Body of pancreas (tissue), 4 donors: ENCODE measurements at regions not wholly inside any gene's neighbourhood (a gene's known extent, or its start where the extent isn't known, plus 50 kb on each side); places are given as distances from the start of the nearest gene placed in this dataset.

Source experiments
- POLR2A ChIP-seq, 3 donors: fragments of 450-650 bp; IDR thresholded peaks; one replicate each; pipeline ENCODE4 v1.6.1; 2016; ENCODE audit warnings: antibody characterized with exemption in 3 of 3, mild to moderate bottlenecking in 2 of 3
- TF ChIP-seq, protein P1 (sequence below), 7 experiments: fragments of 450-650 bp in 4 of 7; fragments of 200-600 bp in 3 of 7; sonication (generic) in 3 of 7; IDR thresholded peaks; one replicate each; pipeline ENCODE4 v1.5.1; 2016 to 2019; ENCODE audit warnings: antibody characterized with exemption in 7 of 7

DNA sequence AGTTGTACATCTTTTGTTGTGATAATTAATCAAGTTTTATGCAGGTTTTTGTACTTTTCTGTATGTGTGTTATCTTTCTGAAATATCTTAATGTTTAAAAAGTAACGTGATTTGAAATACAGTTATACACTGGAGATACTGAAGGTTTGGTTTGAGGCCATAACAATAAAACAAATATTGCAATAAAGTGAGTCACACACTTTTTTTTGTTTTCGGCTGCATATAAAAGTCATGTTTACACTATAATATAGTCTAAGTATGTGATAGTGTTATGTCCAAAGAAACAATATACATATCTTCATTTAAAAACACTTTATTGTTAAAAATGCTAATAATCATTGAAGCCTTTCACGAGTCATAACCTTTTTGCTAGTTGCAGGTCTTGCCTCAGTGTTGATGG, 473.1 kb upstream of the GJE1 start:
- TF ChIP-seq, protein P1, sequence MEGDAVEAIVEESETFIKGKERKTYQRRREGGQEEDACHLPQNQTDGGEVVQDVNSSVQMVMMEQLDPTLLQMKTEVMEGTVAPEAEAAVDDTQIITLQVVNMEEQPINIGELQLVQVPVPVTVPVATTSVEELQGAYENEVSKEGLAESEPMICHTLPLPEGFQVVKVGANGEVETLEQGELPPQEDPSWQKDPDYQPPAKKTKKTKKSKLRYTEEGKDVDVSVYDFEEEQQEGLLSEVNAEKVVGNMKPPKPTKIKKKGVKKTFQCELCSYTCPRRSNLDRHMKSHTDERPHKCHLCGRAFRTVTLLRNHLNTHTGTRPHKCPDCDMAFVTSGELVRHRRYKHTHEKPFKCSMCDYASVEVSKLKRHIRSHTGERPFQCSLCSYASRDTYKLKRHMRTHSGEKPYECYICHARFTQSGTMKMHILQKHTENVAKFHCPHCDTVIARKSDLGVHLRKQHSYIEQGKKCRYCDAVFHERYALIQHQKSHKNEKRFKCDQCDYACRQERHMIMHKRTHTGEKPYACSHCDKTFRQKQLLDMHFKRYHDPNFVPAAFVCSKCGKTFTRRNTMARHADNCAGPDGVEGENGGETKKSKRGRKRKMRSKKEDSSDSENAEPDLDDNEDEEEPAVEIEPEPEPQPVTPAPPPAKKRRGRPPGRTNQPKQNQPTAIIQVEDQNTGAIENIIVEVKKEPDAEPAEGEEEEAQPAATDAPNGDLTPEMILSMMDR (IDR thresholded peaks at IDR 0.05): no peak
- TF ChIP-seq POLR2A (IDR thresholded peaks at IDR 0.05): no peak
